PC-9 (cell line): ENCODE measurements at regions not wholly inside any gene's neighbourhood (a gene's known extent, or its start where the extent isn't known, plus 50 kb on each side); places are given as distances from the start of the nearest gene placed in this dataset.

Source experiments
- CTCF ChIP-seq: fragments of 200-600 bp; sonication (generic); conservative IDR thresholded peaks from 2 replicates; pipeline ENCODE4 v1.6.1; 2017; ENCODE audit warnings: mixed run types, antibody characterized with exemption, mild to moderate bottlenecking, moderate library complexity
- EZH2 ChIP-seq: fragments of 200-600 bp; sonication (generic); IDR thresholded peaks from 2 replicates; pipeline ENCODE4 v1.8.0; 2017; ENCODE audit warnings: antibody characterized with exemption, low read depth

- no peak for TF ChIP-seq EZH2
- TF ChIP-seq CTCF = peak; percentile 76
Measured at GRCh38 chr13:104773775-104774174, 1707.6 kb upstream of the SLC10A2 start.
